Common myeloid progenitor, CD34-positive (primary cell): ENCODE measurements at regions not wholly inside any gene's neighbourhood (a gene's known extent, or its start where the extent isn't known, plus 50 kb on each side); places are given as distances from the start of the nearest gene placed in this dataset.
A peak's percentile ranks its signal among the peaks of the same experiment; 100 is the strongest.

Source experiments
- CTCF ChIA-PET: fragments of 350-600 bp; sonication (Branson Sonifier 250); formaldehyde crosslinking; loops from one replicate; lab custom pipeline; 2021; ENCODE audit warnings: antibody characterized with exemption; lab: Charles Lee
- POLR2A ChIA-PET: fragments of 350-600 bp; sonication (Branson Sonifier 250); formaldehyde crosslinking; loops from one replicate; lab custom pipeline; 2021; ENCODE audit warnings: antibody characterized with exemption; lab: Charles Lee
- DNase-seq, 3 donors: peaks; one replicate each; pipeline versions ENCODE4 v3.0.0 to v3.0.0-alpha.2; 2013
- H3K27ac ChIP-seq, 2 experiments: 1 replicate in 1 of 2; 2 replicates in 1 of 2; pipeline ENCODE4 v1.7.0; 2013; ENCODE audit warnings: inconsistent platforms in 2 of 2, low read length in 2 of 2, mild to moderate bottlenecking in 2 of 2, low read depth in 1 of 2, moderate library complexity in 1 of 2; ENCODE audit not compliant: severe bottlenecking in 2 of 2, insufficient read depth in 1 of 2, poor library complexity in 1 of 2
- H3K27me3 ChIP-seq, 5 experiments: replicated peaks in 2 of 5; 1 replicate in 3 of 5; 2 replicates in 2 of 5; pipeline versions ENCODE4 v1.6.1 to v1.7.0; 2013; ENCODE audit warnings: low read length in 4 of 5, mild to moderate bottlenecking in 2 of 5, moderate library complexity in 2 of 5, inconsistent platforms in 1 of 5; ENCODE audit not compliant: insufficient read depth in 5 of 5, control insufficient read depth in 4 of 5
- H3K36me3 ChIP-seq, 4 experiments: 1 replicate in 2 of 4; 2 replicates in 2 of 4; pipeline versions ENCODE4 v1.6.1 to v1.7.0; 2013; ENCODE audit warnings: low read length in 3 of 4, control low read depth in 1 of 4, mild to moderate bottlenecking in 1 of 4; ENCODE audit not compliant: control insufficient read depth in 4 of 4, insufficient read depth in 4 of 4
- H3K4me1 ChIP-seq, 4 experiments: 1 replicate in 3 of 4; 2 replicates in 1 of 4; pipeline versions ENCODE4 v1.6.1 to v1.7.1; 2013; ENCODE audit warnings: low read length in 3 of 4, mild to moderate bottlenecking in 3 of 4, control low read depth in 1 of 4, inconsistent platforms in 1 of 4, moderate library complexity in 1 of 4; ENCODE audit not compliant: control insufficient read depth in 4 of 4, insufficient read depth in 4 of 4; ENCODE audit errors: control extremely low read depth in 1 of 4
- H3K4me3 ChIP-seq, 7 experiments: 1 replicate in 4 of 7; 2 replicates in 3 of 7; pipeline versions ENCODE4 v1.5.1 to v1.7.0; 2013; ENCODE audit warnings: mild to moderate bottlenecking in 7 of 7, low read length in 6 of 7, moderate library complexity in 6 of 7, inconsistent platforms in 2 of 7, low read depth in 2 of 7, control low read depth in 1 of 7; ENCODE audit not compliant: insufficient read depth in 4 of 7, control insufficient read depth in 1 of 7; ENCODE audit errors: extremely low read depth in 1 of 7
- H3K9me3 ChIP-seq, 5 experiments: 1 replicate in 4 of 5; 2 replicates in 1 of 5; pipeline versions ENCODE4 v1.6.1 to v1.7.1; 2013; ENCODE audit warnings: low read length in 4 of 5, mild to moderate bottlenecking in 2 of 5, inconsistent platforms in 1 of 5, low read depth in 1 of 5, moderate library complexity in 1 of 5; ENCODE audit not compliant: control insufficient read depth in 4 of 5, insufficient read depth in 2 of 5; ENCODE audit errors: control extremely low read depth in 1 of 5
- WGBS: methylation state at CpG from one replicate; pipeline ENCODE4 v1.1.5; 2013; ENCODE audit not compliant: insufficient coverage; 5-methylcytosine and 5-hydroxymethylcytosine counted together

DNA sequence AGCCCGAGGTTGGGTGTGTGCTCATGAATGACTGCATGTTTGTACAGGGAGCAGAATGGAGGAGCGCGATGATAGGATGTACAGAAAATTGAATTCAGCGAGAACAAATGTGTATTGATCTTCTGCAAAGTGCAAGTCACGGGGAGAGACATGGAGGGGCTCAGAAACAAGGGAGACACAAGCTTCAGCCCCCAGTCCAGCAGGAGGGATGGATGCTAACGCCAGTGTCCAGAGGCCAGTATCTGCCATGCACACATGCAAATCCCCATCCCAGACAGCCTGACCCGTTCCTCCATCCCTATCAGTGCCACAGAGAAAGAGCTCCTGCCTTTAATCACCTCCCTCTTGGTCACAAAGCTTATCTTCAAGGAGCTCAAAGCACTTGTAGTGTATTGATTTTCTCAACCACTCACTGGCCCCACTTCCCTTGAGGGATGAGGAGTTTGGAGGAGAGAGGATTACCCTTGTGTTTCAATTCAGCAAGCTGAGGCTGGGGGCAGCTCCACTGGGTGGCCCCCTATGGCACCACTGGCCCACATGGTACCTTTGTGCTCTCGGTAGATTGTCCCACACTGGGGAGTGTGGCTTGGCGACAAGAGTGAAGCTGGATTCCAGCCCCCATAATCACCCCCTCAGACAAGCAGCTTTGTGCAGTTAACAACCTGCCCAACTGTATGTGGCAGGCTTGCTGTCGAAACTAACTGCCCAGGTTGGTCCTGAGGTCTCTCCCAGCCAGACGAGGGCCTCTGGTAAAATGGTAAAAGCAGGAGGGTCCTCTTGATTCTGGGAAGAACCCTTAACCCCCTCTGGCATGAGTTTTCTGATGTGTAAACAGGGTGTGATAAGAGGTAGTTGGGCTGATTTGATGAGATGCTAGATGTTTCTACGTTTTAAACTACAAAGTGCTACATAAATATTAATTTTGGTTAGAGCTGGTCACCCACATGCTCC lies 151.6 kb upstream of the UNC5B start:
- DNase-seq: no peak
- Histone ChIP-seq H3K9me3 (no peaks in the 10 kb centered on the region), H3K27me3 (no peaks in the 10 kb centered on the region), H3K36me3 (no peaks in the 10 kb centered on the region), H3K27ac (no peak overlapping the region), H3K4me3 (no peak overlapping the region), H3K4me1 (peaks cover 0 to 19% (median 0%) of the 10 kb centered on the region in 4 experiments)
- ChIA-PET POLR2A (no interaction called here), CTCF (interaction anchor here (0.8 to 1.3 kb wide), 3 partner anchors 13 to 210 kb away, joined by 3 to 4 read pairs (median 3); no protein-coding TSS in a partner anchor)
- over 99% methylated on average over 9 of the region's 12 CpGs for WGBS

DNA sequence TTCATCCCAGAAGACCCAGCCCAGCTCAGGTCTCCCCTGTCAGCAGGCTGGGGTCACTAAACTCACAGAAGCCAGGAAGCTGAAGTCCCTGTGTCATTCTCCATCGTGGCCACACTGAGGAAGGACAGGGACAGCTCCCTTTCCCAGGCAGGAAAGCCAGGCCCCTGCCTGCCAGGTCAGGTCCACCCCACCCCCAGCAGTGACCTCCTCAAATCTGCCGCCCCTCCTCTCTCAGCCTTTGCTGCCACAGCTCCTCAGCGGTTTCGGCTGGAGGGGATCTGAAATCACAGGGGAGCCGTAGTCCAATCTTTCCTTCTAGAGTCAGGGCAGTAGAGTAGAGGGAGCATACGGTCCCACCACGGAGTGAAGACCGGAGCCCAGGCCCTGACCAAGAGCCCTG lies 150.9 kb upstream of the UNC5B start:
- H3K36me3 ChIP-seq: no peaks in the 10 kb centered on the region
- POLR2A ChIA-PET: no interaction called here
- H3K27ac ChIP-seq: no peak overlapping the region
- no peaks in the 10 kb centered on the region for H3K9me3 ChIP-seq
- no peak overlapping the region for H3K4me3 ChIP-seq
- no peaks in the 10 kb centered on the region for H3K27me3 ChIP-seq
- WGBS: 94% methylated on average over 7 of the region's 8 CpGs
- H3K4me1 ChIP-seq: peaks cover 0 to 20% (median 0%) of the 10 kb centered on the region in 4 experiments
- CTCF ChIA-PET: interaction anchor here (1.2 to 1.3 kb wide), 2 partner anchors 140 to 209 kb away, joined by 3 to 4 read pairs; no protein-coding TSS in a partner anchor
- DNase-seq: no peak

DNA sequence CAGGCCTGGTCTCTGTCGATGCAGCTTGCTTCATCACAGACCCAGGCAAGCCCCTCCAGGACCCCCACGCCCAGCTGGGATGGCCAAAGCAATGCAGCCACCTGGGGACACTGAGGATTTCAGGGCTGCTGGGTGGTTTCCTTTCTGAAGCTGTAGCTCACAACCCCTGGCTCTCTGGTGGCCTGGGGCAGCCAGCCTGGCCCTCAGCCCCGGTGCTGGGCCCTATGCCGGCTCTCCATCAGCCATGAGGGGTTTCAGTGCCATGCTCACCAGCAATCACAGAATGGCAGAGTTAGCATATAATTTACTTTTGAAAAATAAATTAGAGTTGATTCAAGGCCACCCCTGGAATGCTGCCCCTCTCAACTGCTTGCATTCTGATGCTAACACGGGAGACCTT lies 150.2 kb upstream of the UNC5B start:
- ChIA-PET POLR2A (interaction anchor here (0.6 kb wide), 1 partner anchor 87 kb away, joined by 3 read pairs; no protein-coding TSS in a partner anchor), CTCF (no interaction called here)
- H3K4me1 ChIP-seq: peaks cover 0 to 27% (median 1%) of the 10 kb centered on the region in 4 experiments
- H3K9me3 ChIP-seq: no peaks in the 10 kb centered on the region
- no peak for DNase-seq
- H3K27me3 ChIP-seq: no peaks in the 10 kb centered on the region
- 100% methylated on average over 5 of the region's 5 CpGs for WGBS
- no peaks in the 10 kb centered on the region for H3K36me3 ChIP-seq
- no peak overlapping the region for H3K4me3 ChIP-seq
- H3K27ac ChIP-seq: no peak overlapping the region

DNA sequence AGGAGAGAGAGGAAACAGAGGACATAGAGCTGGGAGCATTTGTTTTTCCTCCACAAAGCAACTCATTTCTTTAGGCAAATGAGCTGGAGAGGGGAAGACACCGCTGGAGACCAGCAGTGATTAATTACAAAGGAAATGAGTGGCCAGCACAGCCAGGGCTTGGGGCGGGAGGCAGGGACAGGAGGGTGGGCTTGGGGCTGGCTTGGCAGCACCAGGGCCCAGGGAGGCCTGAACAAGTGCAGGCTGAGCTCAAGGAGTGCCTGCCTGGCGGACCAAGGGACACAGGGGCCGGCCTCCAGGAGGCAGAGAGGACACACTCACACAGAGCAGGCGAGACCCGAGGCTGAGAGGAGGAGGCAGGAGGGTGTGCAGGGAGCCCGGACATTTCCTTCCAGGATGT lies 149.0 kb upstream of the UNC5B start:
- H3K9me3 ChIP-seq: no peaks in the 10 kb centered on the region
- ChIA-PET POLR2A (no interaction called here), CTCF (interaction anchor here (0.6 to 1.9 kb wide), 3 partner anchors 32 to 145 kb away, joined by 3 to 11 read pairs (median 4); no protein-coding TSS in a partner anchor)
- H3K27me3 ChIP-seq: no peaks in the 10 kb centered on the region
- no peak for DNase-seq
- H3K27ac ChIP-seq: no peak overlapping the region
- no peaks in the 10 kb centered on the region for H3K36me3 ChIP-seq
- WGBS: 85% methylated on average over 7 of the region's 7 CpGs
- H3K4me3 ChIP-seq: no peak overlapping the region
- H3K4me1 ChIP-seq: peaks cover 0 to 33% (median 1%) of the 10 kb centered on the region in 4 experiments

DNA sequence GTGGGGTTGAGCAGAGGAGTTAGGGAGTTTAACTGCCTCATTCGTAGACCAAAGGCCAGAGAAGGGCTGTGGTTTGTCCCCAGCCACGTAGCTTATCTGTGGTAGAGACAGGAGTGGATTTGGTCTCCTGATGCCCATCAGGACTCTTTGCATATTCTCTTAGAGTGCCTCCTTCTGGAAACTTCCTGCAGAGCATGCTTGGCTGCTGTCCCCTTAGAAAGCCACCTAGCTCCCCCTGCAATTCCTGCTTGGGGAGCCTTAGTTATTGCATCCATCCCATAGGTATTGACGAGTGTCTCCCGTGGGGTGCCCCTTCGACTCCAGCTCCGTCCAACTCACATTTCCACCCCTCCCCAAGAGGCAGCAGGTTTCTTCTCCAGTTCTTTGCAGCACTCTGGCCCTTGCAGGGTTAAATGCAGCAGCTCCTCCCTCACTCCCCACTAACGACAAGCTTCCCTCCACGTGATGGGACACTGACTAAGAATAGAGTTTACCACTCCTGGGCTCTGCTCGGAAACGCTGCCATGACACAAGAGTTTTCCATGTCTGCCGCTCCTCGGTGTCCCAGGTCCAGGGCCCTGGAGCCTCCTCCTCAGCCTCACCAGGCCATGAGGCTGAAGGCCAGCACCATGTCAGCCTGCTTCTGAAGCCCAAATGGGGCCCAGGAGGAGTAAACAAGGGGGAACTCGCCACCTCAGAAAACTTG lies 147.8 kb upstream of the UNC5B start:
- CTCF ChIA-PET: interaction anchor here (0.8 to 1.9 kb wide), 3 partner anchors 139 to 207 kb away, joined by 3 to 11 read pairs (median 6); no protein-coding TSS in a partner anchor

DNA sequence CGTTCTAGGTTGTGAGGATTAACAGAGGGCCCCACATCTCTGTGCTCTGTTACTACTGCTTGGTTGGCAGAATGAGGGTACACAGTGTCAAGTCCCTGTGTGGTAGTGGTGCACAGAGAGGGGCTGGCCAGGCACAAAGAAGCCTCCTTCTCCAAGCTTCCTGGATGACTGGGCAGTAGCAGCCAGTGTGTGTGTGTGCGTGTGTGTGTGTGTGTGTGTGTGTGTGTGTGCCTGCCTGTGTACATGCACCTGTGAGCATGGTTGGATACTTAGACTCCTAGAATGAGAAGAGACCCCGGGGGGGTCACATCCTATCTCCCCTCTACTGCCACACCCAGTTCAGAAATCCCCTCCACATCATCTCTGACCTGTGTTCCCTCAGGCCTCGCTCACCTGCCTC lies 146.7 kb upstream of the UNC5B start:
- H3K27me3 ChIP-seq: no peaks in the 10 kb centered on the region
- POLR2A ChIA-PET: no interaction called here
- peaks cover 0 to 33% (median 1%) of the 10 kb centered on the region in 4 experiments for H3K4me1 ChIP-seq
- H3K27ac ChIP-seq: no peak overlapping the region
- CTCF ChIA-PET: interaction anchor here (2.0 kb wide), 1 partner anchor 141 kb away, joined by 6 read pairs; no protein-coding TSS in a partner anchor
- no peak overlapping the region for H3K4me3 ChIP-seq
- WGBS: 100% methylated on average over 1 of the region's 4 CpGs
- H3K9me3 ChIP-seq: no peaks in the 10 kb centered on the region
- H3K36me3 ChIP-seq: no peaks in the 10 kb centered on the region
- DNase-seq: peak in 2 of 3 donors; percentile 33 to 47

More for the DNA sequence above, 147.8 kb upstream of the UNC5B start:
- Histone ChIP-seq H3K4me1 (peaks cover 0 to 33% (median 1%) of the 10 kb centered on the region in 4 experiments), H3K4me3 (no peak overlapping the region), H3K36me3 (no peaks in the 10 kb centered on the region), H3K27me3 (no peaks in the 10 kb centered on the region), H3K9me3 (no peaks in the 10 kb centered on the region), H3K27ac (no peak overlapping the region)
- peak in 1 of 3 donors; percentile 15 for DNase-seq
- POLR2A ChIA-PET: no interaction called here
- 66% methylated on average over 12 of the region's 13 CpGs for WGBS
